OCI-LY7 (cell line): ENCODE measurements at regions not wholly inside any gene's neighbourhood (a gene's known extent, or its start where the extent isn't known, plus 50 kb on each side); places are given as distances from the start of the nearest gene placed in this dataset.

Experiments used
- CTCF ChIP-seq: fragments of 200-600 bp; sonication (generic); conservative IDR thresholded peaks from 2 replicates; pipeline ENCODE4 v1.5.1; 2014; ENCODE audit warnings: mild to moderate bottlenecking, antibody characterized with exemption, low read length, moderate library complexity, mixed read lengths
- EZH2phosphoT487 ChIP-seq: fragments of 200-600 bp; sonication (generic); IDR thresholded peaks from 2 replicates; pipeline ENCODE4 v1.6.1; 2018; ENCODE audit warnings: low read depth, borderline replicate concordance, mild to moderate bottlenecking, mixed run types, antibody characterized with exemption, low read length, moderate library complexity, mixed read lengths

GRCh38 chr18:25827961-25828561 is 262.4 kb downstream of the SS18 start:
- TF ChIP-seq CTCF = no peak
- no peak for TF ChIP-seq EZH2phosphoT487
